ENCODE measurements at regions not wholly inside any gene's neighbourhood (a gene's known extent, or its start where the extent isn't known, plus 50 kb on each side); places are given as distances from the start of the nearest gene placed in this dataset.

GRCh38 chr1:227424159-227424680, 105.9 kb upstream of the CDC42BPA start:
- Mint-ChIP-seq H3K27me3 (ENCODE audit: low read depth in 2 of 2) (peaks cover 12 to 31% of the 10 kb centered on the region in 2 donors), H3K9me3 (no peaks in the 10 kb centered on the region), H3K4me1 (no peaks in the 10 kb centered on the region), H3K36me3 (no peaks in the 10 kb centered on the region), H3K27ac (no peak overlapping the region), H3K4me3 (no peak overlapping the region)
- Histone ChIP-seq H3K27me3 (ENCODE audit: control insufficient read depth, insufficient read depth, low read length) (no peaks in the 10 kb centered on the region), H3K36me3 (ENCODE audit: control insufficient read depth, insufficient read depth, low read length) (no peaks in the 10 kb centered on the region), H3K4me3 (ENCODE audit: low read length) (no peak overlapping the region), H3K4me1 (ENCODE audit: control insufficient read depth, insufficient read depth, low read length) (no peaks in the 10 kb centered on the region), H3K9me3 (ENCODE audit: control insufficient read depth, insufficient read depth, low read length) (no peaks in the 10 kb centered on the region), H3K27ac (ENCODE audit: low read length) (no peak overlapping the region)
- 68% methylated on average over 7 of the region's 7 CpGs for WGBS (ENCODE audit: insufficient coverage)
- intact Hi-C loops (cut with micrococcal nuclease): no loop called here
- ATAC-seq: no peak
- no peak for DNase-seq
- TF ChIP-seq CTCF (IDR thresholded peaks at IDR 0.05): no peak

- no peaks in the 10 kb centered on the region for H3K4me1 Mint-ChIP-seq
- no peaks in the 10 kb centered on the region for H3K36me3 Mint-ChIP-seq
- no peaks in the 10 kb centered on the region for H3K9me3 ChIP-seq (ENCODE audit: control insufficient read depth, insufficient read depth, low read length)
- no peaks in the 10 kb centered on the region for H3K9me3 Mint-ChIP-seq
- H3K27me3 ChIP-seq (ENCODE audit: control insufficient read depth, insufficient read depth, low read length): no peaks in the 10 kb centered on the region
- intact Hi-C loops (cut with micrococcal nuclease): no loop called here
- H3K36me3 ChIP-seq (ENCODE audit: control insufficient read depth, insufficient read depth, low read length): no peaks in the 10 kb centered on the region
- no peak overlapping the region for H3K4me3 ChIP-seq (ENCODE audit: low read length)
- DNase-seq: no peak
- 75% methylated on average over 2 of the region's 2 CpGs for WGBS (ENCODE audit: insufficient coverage)
- no peak for TF ChIP-seq CTCF (IDR thresholded peaks at IDR 0.05)
- H3K27me3 Mint-ChIP-seq (ENCODE audit: low read depth in 2 of 2): peaks cover 10 to 27% of the 10 kb centered on the region in 2 donors
- no peak overlapping the region for H3K27ac Mint-ChIP-seq
- H3K4me3 Mint-ChIP-seq: no peak overlapping the region
- H3K27ac ChIP-seq (ENCODE audit: low read length): no peak overlapping the region
- no peak for ATAC-seq
- no peaks in the 10 kb centered on the region for H3K4me1 ChIP-seq (ENCODE audit: control insufficient read depth, insufficient read depth, low read length)
These were observed 104.3 kb upstream of the CDC42BPA start for GRCh38 chr1:227422581-227422980.

GRCh38 chr1:227420147-227420546, 101.9 kb upstream of the CDC42BPA start:
- Mint-ChIP-seq H3K4me1 (peaks cover 0 to 3% of the 10 kb centered on the region in 2 donors), H3K36me3 (no peaks in the 10 kb centered on the region), H3K9me3 (no peaks in the 10 kb centered on the region), H3K4me3 (no peak overlapping the region), H3K27me3 (ENCODE audit: low read depth in 2 of 2) (peaks cover 7 to 18% of the 10 kb centered on the region in 2 donors), H3K27ac (no peak overlapping the region)
- ATAC-seq (no peak), DNase-seq (no peak)
- no peak overlapping the region for H3K4me3 ChIP-seq (ENCODE audit: low read length)
- H3K4me1 ChIP-seq (ENCODE audit: control insufficient read depth, insufficient read depth, low read length): no peaks in the 10 kb centered on the region
- 87% methylated on average over 3 of the region's 5 CpGs for WGBS (ENCODE audit: insufficient coverage)
- TF ChIP-seq CTCF (IDR thresholded peaks at IDR 0.05): no peak
- intact Hi-C loops (cut with micrococcal nuclease): no loop called here
- H3K36me3 ChIP-seq (ENCODE audit: control insufficient read depth, insufficient read depth, low read length): no peaks in the 10 kb centered on the region
- H3K27me3 ChIP-seq (ENCODE audit: control insufficient read depth, insufficient read depth, low read length): no peaks in the 10 kb centered on the region
- no peak overlapping the region for H3K27ac ChIP-seq (ENCODE audit: low read length)
- no peaks in the 10 kb centered on the region for H3K9me3 ChIP-seq (ENCODE audit: control insufficient read depth, insufficient read depth, low read length)

- H3K4me3 Mint-ChIP-seq: no peak overlapping the region
- H3K27me3 Mint-ChIP-seq (ENCODE audit: low read depth in 2 of 2): peaks cover 7 to 13% of the 10 kb centered on the region in 2 donors
- 86% methylated on average over 1 of the region's 2 CpGs for WGBS (ENCODE audit: insufficient coverage)
- no peak overlapping the region for H3K27ac ChIP-seq (ENCODE audit: low read length)
- DNase-seq (no peak), ATAC-seq (no peak)
- intact Hi-C loops (cut with micrococcal nuclease): no loop called here
- no peaks in the 10 kb centered on the region for H3K36me3 Mint-ChIP-seq
- H3K9me3 ChIP-seq (ENCODE audit: control insufficient read depth, insufficient read depth, low read length): no peaks in the 10 kb centered on the region
- no peaks in the 10 kb centered on the region for H3K9me3 Mint-ChIP-seq
- no peaks in the 10 kb centered on the region for H3K36me3 ChIP-seq (ENCODE audit: control insufficient read depth, insufficient read depth, low read length)
- H3K4me1 ChIP-seq (ENCODE audit: control insufficient read depth, insufficient read depth, low read length): no peaks in the 10 kb centered on the region
- H3K4me3 ChIP-seq (ENCODE audit: low read length): no peak overlapping the region
- no peak overlapping the region for H3K27ac Mint-ChIP-seq
- H3K27me3 ChIP-seq (ENCODE audit: control insufficient read depth, insufficient read depth, low read length): no peaks in the 10 kb centered on the region
- peaks cover 0 to 5% of the 10 kb centered on the region in 2 donors for H3K4me1 Mint-ChIP-seq
- no peak for TF ChIP-seq CTCF (IDR thresholded peaks at IDR 0.05)
These were observed 99.6 kb upstream of the CDC42BPA start for GRCh38 chr1:227417756-227418480.

Measured in natural killer cell (primary cell).